ENCODE measurements at regions not wholly inside any gene's neighbourhood (a gene's known extent, or its start where the extent isn't known, plus 50 kb on each side); places are given as distances from the start of the nearest gene placed in this dataset.
"Not testable (repeated sequence)": the region's sequence is repeated elsewhere in the genome, so short reads cannot be mapped to it uniquely, and the experiment has no call there.

- no peak for DNase-seq
These were observed 105.6 kb upstream of the STK17B start for GRCh38 chr2:196277002-196277401.

GRCh38 chr2:196278491-196278911, 107.1 kb upstream of the STK17B start:
- DNase-seq, result no peak

DNA sequence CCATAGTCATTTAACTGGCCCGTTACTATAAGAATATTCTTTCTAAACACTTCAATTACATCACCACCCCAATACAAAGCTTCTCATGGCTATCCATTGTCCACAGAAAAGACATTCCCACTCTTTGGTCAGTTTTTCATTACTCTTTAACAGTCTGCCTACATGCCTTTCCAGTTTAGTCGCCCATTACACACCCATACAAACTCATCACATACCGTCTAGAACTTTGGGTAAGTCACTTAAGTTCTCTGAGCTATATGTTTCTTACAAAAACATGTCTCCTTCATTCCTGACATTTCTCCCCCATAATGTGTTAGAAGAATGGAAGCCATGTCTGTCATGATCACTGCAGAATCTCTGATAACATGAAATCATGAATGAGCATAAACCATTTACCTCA, 108.2 kb upstream of the STK17B start:
- DNase-seq, result no peak

- DNase-seq, result no peak
These were observed 112.9 kb upstream of the STK17B start for GRCh38 chr2:196284144-196284844.

DNA sequence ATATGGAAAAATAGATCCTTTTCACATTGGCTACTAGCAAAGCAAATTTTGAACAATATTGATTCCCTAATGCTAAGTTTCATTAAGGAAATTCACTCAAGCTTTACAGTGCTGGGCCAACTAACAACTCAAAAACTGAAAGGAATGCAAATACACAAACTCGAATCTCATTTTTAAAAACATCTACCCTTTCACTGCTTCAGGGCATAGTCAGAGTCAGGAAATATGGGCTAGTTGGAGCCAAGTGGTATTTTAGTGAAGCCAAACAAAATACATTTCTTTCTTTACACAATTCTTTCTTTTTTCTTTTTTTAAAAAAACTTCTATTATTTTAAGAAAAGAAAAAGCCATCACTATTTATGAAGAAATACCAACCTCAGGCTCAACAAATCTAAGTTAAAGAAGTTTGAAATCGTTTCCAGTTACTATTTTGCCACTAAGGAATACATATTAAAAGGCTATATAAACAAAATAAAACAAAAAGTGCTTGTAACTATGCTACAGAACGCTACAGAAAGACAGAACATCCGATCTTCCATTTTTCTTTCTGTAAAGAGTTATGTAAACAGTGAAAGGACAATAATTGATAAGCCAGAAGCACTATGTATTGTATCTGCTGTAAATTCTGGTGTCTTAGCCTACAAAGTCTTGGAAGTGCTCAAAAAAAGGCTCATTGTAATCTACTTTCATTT, 113.6 kb upstream of the STK17B start:
- DNase-seq, result no peak

DNA sequence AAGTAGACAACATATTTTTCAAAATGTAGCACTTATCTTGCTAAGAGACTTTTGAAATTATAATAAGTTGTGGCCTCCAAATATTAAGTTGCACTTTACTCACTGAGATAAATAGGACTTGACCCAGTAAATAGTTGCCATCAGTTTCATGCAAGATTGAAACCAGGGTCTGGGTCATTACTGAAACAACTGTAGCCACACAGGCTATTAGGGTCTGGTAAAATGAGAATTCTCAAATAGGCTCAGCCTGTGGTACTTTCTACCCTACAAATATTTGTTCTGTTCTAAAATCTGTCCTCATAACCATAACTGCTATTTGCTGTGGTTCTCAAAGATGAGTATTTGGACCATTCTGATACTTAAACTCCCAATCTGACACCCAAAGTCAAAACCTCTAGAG, 115.4 kb upstream of the STK17B start:
- DNase-seq, result no peak

GRCh38 chr2:196287523-196287922, 116.1 kb upstream of the STK17B start:
- no peak for DNase-seq

- no peak for DNase-seq
These were observed 116.7 kb upstream of the STK17B start for GRCh38 chr2:196288006-196288538.

DNA sequence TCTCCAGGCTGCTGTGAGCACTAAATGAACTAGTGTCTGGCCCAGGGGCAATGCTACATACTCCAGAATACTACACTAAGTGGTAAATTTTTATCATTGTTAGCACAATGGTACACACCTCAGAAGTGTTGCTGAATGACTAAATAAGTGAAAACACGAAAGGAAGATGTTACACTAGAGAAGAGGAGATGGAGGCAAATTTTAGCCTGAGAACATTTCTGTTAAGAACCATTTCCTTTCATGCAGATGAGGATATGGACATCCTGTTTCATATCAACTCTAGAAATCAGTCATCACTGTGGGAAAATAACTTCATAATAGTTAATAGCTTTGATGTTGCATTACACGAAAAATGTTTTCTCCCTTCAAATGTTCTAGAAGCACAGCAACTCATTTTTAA, 117.6 kb upstream of the STK17B start:
- no peak for DNase-seq

DNA sequence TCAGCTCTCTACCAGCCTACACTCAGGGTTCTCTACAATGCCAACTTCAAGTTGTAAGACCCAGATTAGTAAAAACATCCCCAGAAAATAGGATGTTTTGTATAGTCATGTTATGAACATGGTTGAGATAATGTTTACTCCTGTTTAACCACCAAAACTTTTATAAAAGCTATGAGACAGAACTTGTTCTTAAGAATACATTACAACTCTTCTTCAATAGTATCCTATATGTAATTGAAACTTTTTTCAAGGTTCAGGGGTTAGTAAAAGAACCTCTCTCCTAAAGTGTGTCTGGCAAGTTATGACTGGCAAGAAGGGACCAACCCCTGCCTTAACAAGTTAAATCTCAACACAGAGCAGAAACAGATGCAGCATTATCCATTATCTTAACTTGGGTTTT, 118.8 kb upstream of the STK17B start:
- DNase-seq, result no peak

- DNase-seq, result no peak
These were observed 119.2 kb upstream of the STK17B start for GRCh38 chr2:196290569-196290968.

GRCh38 chr2:196291426-196291825, 120.0 kb upstream of the STK17B start:
- DNase-seq, result no peak

GRCh38 chr2:196291873-196292800, 120.8 kb upstream of the STK17B start:
- DNase-seq, result no peak

DNA sequence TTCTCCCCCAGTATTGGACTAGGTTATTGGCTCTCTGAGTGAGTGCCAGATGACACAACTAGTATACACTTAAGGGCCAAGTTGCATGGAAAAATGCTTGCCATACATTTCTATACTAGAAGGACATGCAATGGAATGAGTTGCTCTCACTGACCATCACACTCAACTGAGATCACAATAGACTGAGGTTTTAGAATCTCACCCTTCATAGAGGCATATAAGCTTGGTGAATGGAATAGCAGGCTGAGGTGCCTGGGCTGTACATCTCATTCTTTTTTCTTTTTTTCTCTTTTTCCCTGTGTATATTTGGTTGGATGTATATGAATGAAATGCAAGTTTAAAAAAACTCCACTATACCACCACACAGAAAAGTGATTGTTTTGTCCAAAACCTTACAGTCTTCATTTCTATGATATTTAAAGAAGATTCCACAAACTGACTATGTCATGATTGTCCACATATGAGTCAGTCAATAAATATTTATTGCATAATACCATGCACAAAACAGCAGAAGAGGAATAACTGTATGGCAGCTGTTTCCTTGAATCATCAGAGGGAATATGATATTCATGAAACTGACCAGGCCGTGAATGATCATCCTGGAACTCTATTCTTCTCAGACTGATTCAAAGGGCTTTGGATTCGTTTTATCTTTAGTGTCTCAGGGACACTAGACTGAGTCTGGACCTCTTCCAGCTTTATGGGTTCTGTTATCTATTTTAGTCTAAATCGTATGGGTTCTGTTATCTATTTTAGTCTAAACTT, 122.6 kb upstream of the STK17B start:
- DNase-seq, result no peak

DNA sequence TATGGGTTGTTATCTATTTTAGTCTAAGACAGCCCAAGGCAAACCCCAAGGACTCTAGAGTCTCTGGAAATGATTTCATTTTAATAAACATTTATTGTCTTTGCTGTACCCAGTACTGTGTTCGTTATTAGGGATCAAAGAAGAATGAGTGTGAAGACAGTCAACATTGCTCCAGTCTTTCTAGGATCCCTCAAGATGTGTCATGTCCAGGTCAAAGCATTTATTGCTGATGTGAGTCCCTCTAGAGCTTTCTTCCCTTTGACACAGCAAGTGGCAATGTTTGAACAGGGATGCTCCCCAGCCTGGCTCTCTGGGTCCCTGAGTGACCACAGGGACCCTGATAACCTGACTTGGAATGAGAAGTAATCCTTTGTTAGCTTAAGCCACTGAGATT, 123.1 kb upstream of the STK17B start:
- DNase-seq, result no peak

GRCh38 chr2:196295005-196295404, 123.6 kb upstream of the STK17B start:
- no peak for DNase-seq

- DNase-seq, result not testable (repeated sequence)
These were observed 126.8 kb upstream of the STK17B start for GRCh38 chr2:196298106-196298723.

DNA sequence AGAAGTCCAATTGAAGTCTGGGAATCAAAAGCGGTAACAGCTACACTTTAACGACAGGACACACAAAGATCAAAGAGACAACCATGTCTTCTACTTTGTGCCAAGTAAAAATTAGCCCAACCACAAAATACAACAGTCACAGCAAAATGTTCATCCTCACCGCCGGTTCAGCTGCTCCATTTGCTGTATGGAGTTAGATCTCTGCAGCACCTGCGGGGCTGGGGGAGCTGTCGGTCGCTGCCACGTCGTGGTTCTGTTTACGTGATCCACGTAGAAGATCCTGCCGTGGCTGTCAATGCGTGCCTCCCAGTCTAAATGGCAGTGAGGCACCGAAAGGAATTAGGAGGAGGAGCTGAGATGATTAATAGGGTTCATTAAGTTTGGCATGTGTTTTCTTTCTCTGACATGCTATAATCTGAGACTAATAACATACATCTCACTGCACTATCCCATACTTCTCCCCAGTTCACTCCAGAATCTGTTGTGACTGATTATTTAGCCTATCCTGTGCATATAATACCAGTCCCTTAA, 136.5 kb upstream of the STK17B start:
- DNase-seq, result no peak

DNA sequence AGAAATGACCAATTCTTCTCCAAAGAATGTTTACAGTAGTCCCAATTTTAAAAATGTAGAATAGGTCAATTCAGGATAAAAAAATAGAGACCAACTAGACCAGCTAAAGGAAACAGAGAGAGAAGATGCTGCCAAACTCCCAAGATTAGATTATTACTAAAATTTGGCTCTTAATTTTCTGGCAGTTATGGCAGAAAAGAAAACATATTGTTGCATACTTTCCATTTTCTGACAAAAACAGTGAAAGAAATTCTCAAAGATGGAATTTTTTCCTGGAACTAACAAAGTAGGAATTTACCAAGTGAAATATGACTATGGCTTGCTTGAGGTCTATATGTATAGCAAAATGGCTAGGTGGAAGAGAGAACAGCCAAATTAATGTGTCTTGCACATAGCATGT, 138.3 kb upstream of the STK17B start:
- DNase-seq, result no peak

GRCh38 chr2:196314157-196314556, 142.8 kb upstream of the STK17B start:
- DNase-seq, result no peak

GRCh38 chr2:196314780-196315179, 143.4 kb upstream of the STK17B start:
- no peak for DNase-seq

All from right lung (tissue), 2 donors.